CD4-positive, alpha-beta T cell (primary cell): ENCODE measurements at regions not wholly inside any gene's neighbourhood (a gene's known extent, or its start where the extent isn't known, plus 50 kb on each side); places are given as distances from the start of the nearest gene placed in this dataset.

ENCODE experiments used
- ATAC-seq: fragments of 200-7000 bp; cut with Tn5 transposase; one replicate; pipeline ENCODE4 v1.10.0; 2022; ENCODE audit warnings: mild to moderate bottlenecking; ENCODE audit not compliant: poor library complexity
- CTCF ChIA-PET: fragments of 350-600 bp; sonication (Branson Sonifier 250); formaldehyde crosslinking; loops from one replicate; lab custom pipeline; 2021; ENCODE audit warnings: antibody characterized with exemption, inconsistent platforms; lab: Charles Lee
- POLR2A ChIA-PET: fragments of 350-600 bp; sonication (Branson Sonifier 250); formaldehyde crosslinking; loops from one replicate; lab custom pipeline; 2021; ENCODE audit warnings: antibody characterized with exemption, inconsistent platforms; lab: Charles Lee
- DNase-seq, 14 experiments: peaks; one replicate each; pipeline ENCODE4 v3.0.0-alpha.2; 2013 to 2020; ENCODE audit warnings: mixed read lengths in 2 of 14
- H3K27ac ChIP-seq, 2 donors: one replicate each; pipeline versions ENCODE4 v1.5.1 to v1.7.0; 2013; ENCODE audit warnings: low read length in 2 of 2, low read depth in 1 of 2, mild to moderate bottlenecking in 1 of 2
- H3K27me3 ChIP-seq, 2 experiments: 1 replicate in 1 of 2; 2 replicates in 1 of 2; pipeline versions ENCODE4 v1.6.1 to v1.7.0; 2013; ENCODE audit warnings: low read length in 2 of 2, control low read depth in 1 of 2, mild to moderate bottlenecking in 1 of 2, moderate library complexity in 1 of 2; ENCODE audit not compliant: insufficient read depth in 2 of 2, control insufficient read depth in 1 of 2
- H3K36me3 ChIP-seq: one replicate; pipeline ENCODE4 v1.6.1; 2013; ENCODE audit warnings: low read length, control low read depth; ENCODE audit not compliant: insufficient read depth
- H3K4me1 ChIP-seq: one replicate; pipeline ENCODE4 v1.6.1; 2013; ENCODE audit warnings: low read length, control low read depth; ENCODE audit not compliant: insufficient read depth
- H3K4me3 ChIP-seq: one replicate; pipeline ENCODE4 v1.5.1; 2013; ENCODE audit warnings: mild to moderate bottlenecking, low read length, moderate library complexity
- H3K9me3 ChIP-seq, 2 experiments: 1 replicate in 1 of 2; 2 replicates in 1 of 2; pipeline versions ENCODE4 v1.6.1 to v1.7.0; 2013; ENCODE audit warnings: low read length in 2 of 2, mild to moderate bottlenecking in 2 of 2, control low read depth in 1 of 2, moderate library complexity in 1 of 2; ENCODE audit not compliant: control insufficient read depth in 1 of 2, insufficient read depth in 1 of 2
- H3K27ac Mint-ChIP-seq: one replicate; pipeline ENCODE4 v1.8.0; 2020; ENCODE audit warnings: mixed read lengths
- H3K27me3 Mint-ChIP-seq: one replicate; pipeline ENCODE4 v1.8.0; 2021; ENCODE audit warnings: mixed read lengths
- H3K36me3 Mint-ChIP-seq: one replicate; pipeline ENCODE4 v1.8.0; 2021; ENCODE audit warnings: low read depth, mixed read lengths
- H3K4me1 Mint-ChIP-seq: one replicate; pipeline ENCODE4 v1.8.0; 2021; ENCODE audit warnings: low read depth, mixed read lengths
- H3K4me3 Mint-ChIP-seq: one replicate; pipeline ENCODE4 v1.8.0; 2020; ENCODE audit warnings: mild to moderate bottlenecking, mixed read lengths
- H3K9me3 Mint-ChIP-seq: one replicate; pipeline ENCODE4 v1.8.0; 2020; ENCODE audit warnings: mixed read lengths
- intact Hi-C, 2 experiments: fragments of 100-400 bp; cut with DNase I in 1 of 2; cut with micrococcal nuclease in 1 of 2; formaldehyde crosslinking; loops; one replicate each; pipeline versions ENCODE4 v1.15.1 to v1.9.0; 2023 to 2025; cut with DNase I, micrococcal nuclease
- TF ChIP-seq, protein P1 (sequence below): fragments of 200-600 bp; IDR thresholded peaks from one replicate; pipeline ENCODE4 v1.8.0; 2022; ENCODE audit warnings: antibody characterized with exemption, mild to moderate bottlenecking

DNA sequence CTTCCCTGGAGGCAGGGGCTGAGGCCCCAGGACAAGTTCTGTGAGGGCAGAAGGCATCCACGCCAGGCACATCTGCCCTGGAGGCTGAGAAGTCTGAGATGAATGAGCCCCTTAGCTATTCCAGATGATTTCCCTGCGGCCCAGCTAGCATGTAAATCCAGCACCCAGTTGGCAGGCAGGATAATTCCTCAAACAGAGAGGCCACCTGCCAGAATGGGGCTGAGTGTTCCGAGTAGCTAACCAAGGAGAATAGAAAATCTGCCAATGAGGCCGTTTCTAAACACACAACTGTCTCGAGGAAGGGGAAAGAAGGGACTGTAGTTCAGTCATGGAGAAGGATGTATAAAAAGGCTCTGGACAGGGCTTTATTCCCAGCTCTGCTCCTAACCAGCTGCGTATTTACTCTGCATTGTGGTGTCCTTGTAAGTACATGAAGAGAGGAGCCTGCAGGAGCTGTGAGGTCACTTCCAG, 211.4 kb upstream of the CDYL start:
- Mint-ChIP-seq H3K4me1 (no peaks in the 10 kb centered on the region), H3K4me3 (no peak overlapping the region), H3K36me3 (no peaks in the 10 kb centered on the region), H3K27ac (no peak overlapping the region), H3K9me3 (no peaks in the 10 kb centered on the region), H3K27me3 (peaks cover 8% of the 10 kb centered on the region)
- POLR2A ChIA-PET, result no interaction called here
- no peaks in the 10 kb centered on the region for H3K36me3 ChIP-seq
- CTCF ChIA-PET, result no interaction called here
- TF ChIP-seq, protein P1, sequence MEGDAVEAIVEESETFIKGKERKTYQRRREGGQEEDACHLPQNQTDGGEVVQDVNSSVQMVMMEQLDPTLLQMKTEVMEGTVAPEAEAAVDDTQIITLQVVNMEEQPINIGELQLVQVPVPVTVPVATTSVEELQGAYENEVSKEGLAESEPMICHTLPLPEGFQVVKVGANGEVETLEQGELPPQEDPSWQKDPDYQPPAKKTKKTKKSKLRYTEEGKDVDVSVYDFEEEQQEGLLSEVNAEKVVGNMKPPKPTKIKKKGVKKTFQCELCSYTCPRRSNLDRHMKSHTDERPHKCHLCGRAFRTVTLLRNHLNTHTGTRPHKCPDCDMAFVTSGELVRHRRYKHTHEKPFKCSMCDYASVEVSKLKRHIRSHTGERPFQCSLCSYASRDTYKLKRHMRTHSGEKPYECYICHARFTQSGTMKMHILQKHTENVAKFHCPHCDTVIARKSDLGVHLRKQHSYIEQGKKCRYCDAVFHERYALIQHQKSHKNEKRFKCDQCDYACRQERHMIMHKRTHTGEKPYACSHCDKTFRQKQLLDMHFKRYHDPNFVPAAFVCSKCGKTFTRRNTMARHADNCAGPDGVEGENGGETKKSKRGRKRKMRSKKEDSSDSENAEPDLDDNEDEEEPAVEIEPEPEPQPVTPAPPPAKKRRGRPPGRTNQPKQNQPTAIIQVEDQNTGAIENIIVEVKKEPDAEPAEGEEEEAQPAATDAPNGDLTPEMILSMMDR, result no peak
- no peaks in the 10 kb centered on the region for H3K27me3 ChIP-seq
- no peak for ATAC-seq
- no peak overlapping the region for H3K27ac ChIP-seq
- H3K9me3 ChIP-seq, result peaks cover 0 to 4% of the 10 kb centered on the region in 2 experiments
- intact Hi-C loops, result no loop called here
- H3K4me3 ChIP-seq, result no peak overlapping the region
- no peak for DNase-seq
- no peaks in the 10 kb centered on the region for H3K4me1 ChIP-seq

- Histone ChIP-seq H3K9me3 (no peaks in the 10 kb centered on the region), H3K27ac (no peak overlapping the region), H3K4me3 (no peak overlapping the region), H3K27me3 (no peaks in the 10 kb centered on the region), H3K4me1 (no peaks in the 10 kb centered on the region), H3K36me3 (no peaks in the 10 kb centered on the region)
- ChIA-PET CTCF (no interaction called here), POLR2A (no interaction called here)
- intact Hi-C loops, result no loop called here
- Mint-ChIP-seq H3K9me3 (no peaks in the 10 kb centered on the region), H3K4me1 (no peaks in the 10 kb centered on the region), H3K27ac (no peak overlapping the region), H3K36me3 (no peaks in the 10 kb centered on the region), H3K4me3 (no peak overlapping the region), H3K27me3 (peaks cover 8% of the 10 kb centered on the region)
- TF ChIP-seq, protein P1, result no peak
- ATAC-seq (no peak), DNase-seq (no peak)
These were observed 212.3 kb upstream of the CDYL start for GRCh38 chr6:4563877-4564276.

GRCh38 chr6:4563156-4563555, 213.0 kb upstream of the CDYL start:
- H3K4me1 ChIP-seq, result no peaks in the 10 kb centered on the region
- Mint-ChIP-seq H3K27me3 (peaks cover 8% of the 10 kb centered on the region), H3K4me3 (no peak overlapping the region), H3K27ac (no peak overlapping the region), H3K36me3 (no peaks in the 10 kb centered on the region), H3K4me1 (no peaks in the 10 kb centered on the region), H3K9me3 (no peaks in the 10 kb centered on the region)
- no peak overlapping the region for H3K4me3 ChIP-seq
- POLR2A ChIA-PET, result no interaction called here
- H3K27me3 ChIP-seq, result no peaks in the 10 kb centered on the region
- no peaks in the 10 kb centered on the region for H3K36me3 ChIP-seq
- CTCF ChIA-PET, result no interaction called here
- no peak overlapping the region for H3K27ac ChIP-seq
- no peaks in the 10 kb centered on the region for H3K9me3 ChIP-seq
- TF ChIP-seq, protein P1, result no peak
- DNase-seq, result no peak
- intact Hi-C loops, result no loop called here
- no peak for ATAC-seq
